HG02852 (cell line): ENCODE measurements at regions not wholly inside any gene's neighbourhood (a gene's known extent, or its start where the extent isn't known, plus 50 kb on each side); places are given as distances from the start of the nearest gene placed in this dataset.

Experiments
- ATAC-seq: cut with Tn5 transposase; IDR thresholded peaks from one replicate; pipeline ENCODE4 v1.9.1; 2021; ENCODE audit warnings: mild to moderate bottlenecking, moderate library complexity; ENCODE audit not compliant: unreplicated experiment

DNA sequence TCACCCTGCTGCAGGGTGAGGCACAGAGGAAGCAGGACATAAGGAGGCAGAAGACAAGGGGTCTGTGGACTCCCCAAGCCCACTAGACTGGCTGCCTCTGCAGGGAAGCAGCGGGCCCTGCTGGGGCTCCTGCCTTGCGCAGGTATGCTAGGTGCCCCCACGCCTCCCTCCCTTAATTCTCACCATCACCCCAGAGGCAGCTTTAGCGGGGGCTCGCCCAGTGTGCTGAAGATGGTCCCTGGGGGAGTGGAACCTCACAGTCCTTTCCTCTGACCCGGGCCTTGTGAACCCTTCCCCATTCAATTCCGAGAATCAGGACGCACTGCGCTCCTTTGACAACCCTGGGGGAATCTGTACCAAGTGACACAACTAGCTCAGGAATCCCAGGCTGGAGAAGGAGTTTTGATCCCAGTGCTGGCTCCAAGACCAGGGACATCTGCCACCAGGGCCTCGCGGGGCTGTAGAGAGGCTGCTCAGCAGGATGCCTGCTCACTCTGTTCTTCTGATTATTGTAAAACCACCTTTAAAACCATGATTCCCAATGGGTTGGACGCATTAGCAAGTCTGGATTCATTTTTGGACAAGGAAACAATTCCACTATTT, 468.4 kb downstream of the TCERG1L start:
- ATAC-seq, result no peak

GRCh38 chr10:130844310-130844709, 467.2 kb downstream of the TCERG1L start:
- ATAC-seq, result no peak

GRCh38 chr10:130847170-130847569, 464.4 kb downstream of the TCERG1L start:
- no peak for ATAC-seq

DNA sequence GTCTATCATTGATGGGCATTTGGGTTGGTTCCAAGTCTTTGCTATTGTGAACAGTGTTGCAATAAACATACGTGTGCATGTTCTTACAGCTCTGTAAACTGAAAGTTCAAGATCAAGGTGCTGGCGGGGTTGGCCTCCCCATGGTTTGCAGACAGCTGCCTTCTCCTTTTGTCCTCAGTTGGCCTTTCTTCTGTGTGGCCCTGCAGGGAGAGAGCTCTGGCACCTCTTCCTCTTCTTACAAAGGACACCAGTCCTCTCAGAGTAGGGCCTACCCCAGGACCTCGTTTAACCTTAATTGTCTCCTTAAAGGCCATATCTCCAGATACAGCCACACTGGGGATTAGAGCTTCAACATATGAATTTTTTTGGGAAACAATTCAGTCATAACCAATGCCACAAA, 462.7 kb downstream of the TCERG1L start:
- no peak for ATAC-seq

DNA sequence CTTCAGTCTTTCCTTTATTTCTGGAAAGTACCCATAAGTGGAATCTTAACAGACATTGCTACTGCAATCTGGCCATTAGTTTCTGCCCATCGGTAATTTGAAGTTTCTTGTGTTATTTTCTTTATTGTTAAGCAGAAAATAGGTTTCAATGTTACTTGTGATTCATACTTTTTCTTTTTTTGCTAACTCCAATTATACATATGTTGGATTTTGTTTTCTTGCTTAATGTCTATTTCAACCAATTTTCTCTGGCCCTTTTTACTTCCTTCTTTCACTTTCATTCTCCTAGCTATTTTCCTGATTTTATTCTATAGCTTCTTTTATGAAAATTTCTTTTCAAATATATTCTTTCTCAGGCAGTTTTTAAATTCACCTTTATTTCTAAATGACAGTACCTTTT, 457.4 kb downstream of the TCERG1L start:
- no peak for ATAC-seq

GRCh38 chr10:130857631-130858295, 453.8 kb downstream of the TCERG1L start:
- no peak for ATAC-seq

DNA sequence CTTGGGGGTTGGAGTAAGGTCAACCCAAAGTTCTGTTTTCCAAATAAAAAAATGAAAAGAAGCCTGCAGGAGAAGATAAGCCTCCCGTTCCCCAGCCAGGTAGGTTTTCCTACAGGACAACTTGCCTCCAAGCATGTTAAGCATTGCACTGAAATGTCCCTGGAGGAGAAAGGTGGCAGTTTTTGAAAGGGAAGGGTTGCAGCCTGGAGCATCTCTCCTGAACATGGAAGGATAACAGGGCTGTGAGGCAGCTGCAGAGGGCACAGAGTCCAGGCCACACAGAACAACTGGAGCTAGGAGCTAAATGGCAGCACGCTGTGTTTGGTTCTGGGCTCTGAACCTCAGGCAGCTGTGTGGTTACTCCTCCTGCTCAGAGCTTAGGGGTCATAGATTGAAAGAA, 452.9 kb downstream of the TCERG1L start:
- ATAC-seq, result no peak

- no peak for ATAC-seq
These were observed 452.1 kb downstream of the TCERG1L start for GRCh38 chr10:130859427-130859826.

GRCh38 chr10:130862122-130862521, 449.4 kb downstream of the TCERG1L start:
- ATAC-seq, result no peak

- no peak for ATAC-seq
These were observed 448.9 kb downstream of the TCERG1L start for GRCh38 chr10:130862626-130863025.

GRCh38 chr10:130863044-130863443, 448.5 kb downstream of the TCERG1L start:
- ATAC-seq, result no peak

GRCh38 chr10:130864961-130865818, 446.3 kb downstream of the TCERG1L start:
- no peak for ATAC-seq

GRCh38 chr10:130866857-130867256, 444.7 kb downstream of the TCERG1L start:
- no peak for ATAC-seq

DNA sequence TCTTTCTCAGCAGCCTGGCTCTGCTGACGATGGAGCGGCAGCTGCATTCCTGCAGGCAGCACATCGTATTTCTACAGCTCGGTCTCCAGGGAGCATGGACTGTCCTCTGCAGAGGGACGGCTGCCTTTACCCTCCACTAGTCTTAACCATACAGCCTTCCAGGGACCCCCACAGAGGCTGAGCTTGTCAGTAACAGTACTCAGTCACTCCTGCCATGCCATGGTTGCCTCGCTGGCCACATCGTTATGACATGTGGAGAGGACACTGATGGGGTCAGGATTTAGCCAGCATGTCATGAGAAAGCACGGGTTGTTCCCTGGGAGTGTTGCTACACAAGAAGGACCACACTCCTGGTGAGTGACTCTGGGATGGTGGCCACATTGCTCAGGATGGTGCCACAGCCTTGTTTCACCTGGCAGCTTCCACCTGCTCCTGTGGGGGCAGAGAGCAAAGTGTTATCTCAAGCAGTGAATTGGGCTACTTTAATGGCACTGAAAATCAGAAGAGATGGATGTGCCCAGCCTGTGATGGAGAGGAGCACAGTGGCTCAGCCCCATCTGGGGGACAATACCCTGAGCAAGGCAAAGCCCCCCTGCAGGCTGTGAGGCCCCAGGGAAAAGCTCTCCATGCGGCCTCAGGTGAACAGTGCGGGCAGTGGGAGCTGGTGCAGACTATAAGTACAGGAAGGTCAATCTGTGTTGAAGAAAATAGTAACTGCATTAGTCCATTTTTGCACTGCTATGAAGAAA, 443.9 kb downstream of the TCERG1L start:
- no peak for ATAC-seq

GRCh38 chr10:130869179-130869841, 442.2 kb downstream of the TCERG1L start:
- ATAC-seq, result no peak

DNA sequence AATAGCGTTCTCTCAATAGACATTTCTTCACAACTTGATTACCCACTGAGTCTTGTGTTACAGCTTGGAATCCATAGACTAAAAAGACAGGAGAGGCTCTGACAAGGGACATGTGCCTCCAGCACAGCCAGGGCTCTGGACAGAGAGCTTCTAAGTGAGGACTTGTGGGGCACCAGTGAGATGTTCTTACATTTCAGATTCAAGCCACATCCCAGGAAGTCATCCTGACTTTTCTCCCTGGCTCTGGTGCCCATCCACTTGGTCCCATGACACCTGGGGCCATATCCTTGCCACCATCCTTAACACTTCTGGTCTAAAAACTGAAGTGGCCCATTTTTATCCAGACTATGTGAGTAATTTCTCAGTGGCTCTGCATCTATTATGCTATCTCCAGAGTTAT, 440.1 kb downstream of the TCERG1L start:
- no peak for ATAC-seq

GRCh38 chr10:130873636-130874035, 437.9 kb downstream of the TCERG1L start:
- ATAC-seq, result no peak

DNA sequence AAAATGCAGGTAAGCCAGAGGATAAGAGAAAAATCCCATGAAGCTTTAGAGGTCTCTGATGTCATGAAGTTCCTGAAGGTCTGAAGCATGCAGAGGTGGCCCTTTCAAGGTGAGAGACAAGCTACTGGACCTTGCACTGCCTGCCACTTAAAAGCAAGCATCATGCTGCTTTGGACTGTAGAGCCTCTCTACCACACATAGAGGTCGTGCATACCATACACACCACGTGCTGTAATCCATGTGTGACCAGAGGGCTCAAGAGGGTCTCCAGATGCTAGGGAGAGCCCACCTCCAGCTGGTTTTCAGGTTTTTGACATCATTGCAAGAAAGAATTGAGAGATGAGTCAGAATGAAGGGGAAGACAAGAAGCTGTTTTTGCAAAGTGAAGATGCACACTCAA, 436.4 kb downstream of the TCERG1L start:
- no peak for ATAC-seq

GRCh38 chr10:130875897-130876472, 435.5 kb downstream of the TCERG1L start:
- no peak for ATAC-seq

DNA sequence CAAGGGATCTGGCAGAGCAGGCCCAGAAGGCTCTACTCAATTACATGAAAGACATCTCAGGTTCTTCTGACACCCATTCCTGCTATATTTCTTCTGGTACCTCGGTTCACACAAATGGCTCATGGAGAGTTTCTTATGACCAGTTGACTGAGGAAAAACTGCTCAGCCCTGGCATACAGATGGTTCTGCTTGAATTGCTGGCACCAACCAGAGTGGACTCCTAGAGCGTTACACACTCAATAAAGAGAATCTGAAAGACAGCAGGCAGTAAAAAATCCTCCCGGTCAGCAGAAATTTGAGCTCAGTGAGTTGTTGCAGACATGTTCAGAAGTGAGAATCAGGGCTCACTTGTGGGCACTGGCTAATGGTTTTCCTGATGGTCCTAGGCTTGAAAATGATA, 434.4 kb downstream of the TCERG1L start:
- ATAC-seq, result no peak
